ENCODE measurements at regions not wholly inside any gene's neighbourhood (a gene's known extent, or its start where the extent isn't known, plus 50 kb on each side); places are given as distances from the start of the nearest gene placed in this dataset.

- DNase-seq, result peak in 1 of 3 donors; percentile 18
- Histone ChIP-seq H3K9me3 (ENCODE audit: control insufficient read depth in 4 of 4, insufficient read depth in 3 of 4, low read length in 3 of 4) (no peaks in the 10 kb centered on the region), H3K27ac (ENCODE audit: low read depth in 1 of 2, low read length in 1 of 2) (no peak overlapping the region), H3K4me3 (no peak overlapping the region), H3K4me1 (ENCODE audit: control insufficient read depth in 5 of 5, insufficient read depth in 5 of 5, low read length in 5 of 5) (peaks cover 0 to 20% (median 0%) of the 10 kb centered on the region in 5 donors), H3K36me3 (ENCODE audit: control insufficient read depth in 4 of 4, insufficient read depth in 4 of 4, low read length in 4 of 4) (no peaks in the 10 kb centered on the region), H3K27me3 (ENCODE audit: control insufficient read depth in 3 of 3, insufficient read depth in 3 of 3, low read length in 2 of 3) (no peaks in the 10 kb centered on the region), H3K9ac (ENCODE audit: insufficient read depth in 1 of 2, low read length in 2 of 2) (no peak overlapping the region)
- 26 to 27% methylated on average over 4 of the region's 4 CpGs for WGBS, 2 donors
- TF ChIP-seq, protein P1, sequence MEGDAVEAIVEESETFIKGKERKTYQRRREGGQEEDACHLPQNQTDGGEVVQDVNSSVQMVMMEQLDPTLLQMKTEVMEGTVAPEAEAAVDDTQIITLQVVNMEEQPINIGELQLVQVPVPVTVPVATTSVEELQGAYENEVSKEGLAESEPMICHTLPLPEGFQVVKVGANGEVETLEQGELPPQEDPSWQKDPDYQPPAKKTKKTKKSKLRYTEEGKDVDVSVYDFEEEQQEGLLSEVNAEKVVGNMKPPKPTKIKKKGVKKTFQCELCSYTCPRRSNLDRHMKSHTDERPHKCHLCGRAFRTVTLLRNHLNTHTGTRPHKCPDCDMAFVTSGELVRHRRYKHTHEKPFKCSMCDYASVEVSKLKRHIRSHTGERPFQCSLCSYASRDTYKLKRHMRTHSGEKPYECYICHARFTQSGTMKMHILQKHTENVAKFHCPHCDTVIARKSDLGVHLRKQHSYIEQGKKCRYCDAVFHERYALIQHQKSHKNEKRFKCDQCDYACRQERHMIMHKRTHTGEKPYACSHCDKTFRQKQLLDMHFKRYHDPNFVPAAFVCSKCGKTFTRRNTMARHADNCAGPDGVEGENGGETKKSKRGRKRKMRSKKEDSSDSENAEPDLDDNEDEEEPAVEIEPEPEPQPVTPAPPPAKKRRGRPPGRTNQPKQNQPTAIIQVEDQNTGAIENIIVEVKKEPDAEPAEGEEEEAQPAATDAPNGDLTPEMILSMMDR (IDR thresholded peaks at IDR 0.05; ENCODE audit: control extremely low read depth, extremely low read depth), result no peak
- ATAC-seq (ENCODE audit: insufficient read depth, low FRiP score), result no peak
Observed at GRCh38 chr11:81070948-81071347, 1630.1 kb upstream of the TENM4 start.

DNA sequence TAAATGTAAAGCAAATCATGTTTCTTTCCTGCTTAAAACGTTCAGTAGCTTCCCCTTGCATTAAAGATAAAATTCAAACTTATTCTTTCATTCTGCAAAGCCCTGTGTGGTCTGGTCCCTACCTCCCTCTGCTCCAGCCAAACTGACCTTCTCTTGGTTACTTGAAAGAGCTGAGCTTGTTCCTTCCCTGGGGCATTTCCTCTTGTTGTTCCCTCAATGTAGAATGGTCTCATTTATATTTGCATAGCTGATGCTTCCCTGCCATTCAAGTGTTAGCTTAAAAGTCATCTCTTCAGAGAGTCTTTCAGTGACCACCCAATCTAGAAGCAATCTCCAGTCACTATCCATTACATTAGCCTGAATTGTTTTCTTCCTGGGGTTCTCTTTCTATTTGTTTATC is 1618.5 kb upstream of the TENM4 start:
- H3K4me3 ChIP-seq, result no peak overlapping the region
- H3K9ac ChIP-seq (ENCODE audit: insufficient read depth in 1 of 2, low read length in 2 of 2), result no peak overlapping the region
- H3K36me3 ChIP-seq (ENCODE audit: control insufficient read depth in 4 of 4, insufficient read depth in 4 of 4, low read length in 4 of 4), result no peaks in the 10 kb centered on the region
- 19 to 36% methylated on average over 1 of the region's 1 CpG for WGBS, 2 donors
- ATAC-seq (ENCODE audit: insufficient read depth, low FRiP score) (no peak), DNase-seq (no peak)
- no peaks in the 10 kb centered on the region for H3K27me3 ChIP-seq (ENCODE audit: control insufficient read depth in 3 of 3, insufficient read depth in 3 of 3, low read length in 2 of 3)
- TF ChIP-seq, protein P1 (IDR thresholded peaks at IDR 0.05; ENCODE audit: control extremely low read depth, extremely low read depth), result no peak
- H3K9me3 ChIP-seq (ENCODE audit: control insufficient read depth in 4 of 4, insufficient read depth in 3 of 4, low read length in 3 of 4), result peaks cover 0 to 1% (median 0%) of the 10 kb centered on the region in 4 donors
- no peak overlapping the region for H3K27ac ChIP-seq (ENCODE audit: low read depth in 1 of 2, low read length in 1 of 2)
- no peaks in the 10 kb centered on the region for H3K4me1 ChIP-seq (ENCODE audit: control insufficient read depth in 5 of 5, insufficient read depth in 5 of 5, low read length in 5 of 5)

GRCh38 chr11:81052344-81053158 is 1611.7 kb upstream of the TENM4 start:
- H3K9me3 ChIP-seq (ENCODE audit: control insufficient read depth in 4 of 4, insufficient read depth in 3 of 4, low read length in 3 of 4), result peaks cover 0 to 1% (median 0%) of the 10 kb centered on the region in 4 donors
- H3K27ac ChIP-seq (ENCODE audit: low read depth in 1 of 2, low read length in 1 of 2), result no peak overlapping the region
- TF ChIP-seq, protein P1 (IDR thresholded peaks at IDR 0.05; ENCODE audit: control extremely low read depth, extremely low read depth), result no peak
- ATAC-seq (ENCODE audit: insufficient read depth, low FRiP score), result no peak
- no peak overlapping the region for H3K4me3 ChIP-seq
- H3K4me1 ChIP-seq (ENCODE audit: control insufficient read depth in 5 of 5, insufficient read depth in 5 of 5, low read length in 5 of 5), result no peaks in the 10 kb centered on the region
- H3K27me3 ChIP-seq (ENCODE audit: control insufficient read depth in 3 of 3, insufficient read depth in 3 of 3, low read length in 2 of 3), result no peaks in the 10 kb centered on the region
- DNase-seq, result no peak
- H3K9ac ChIP-seq (ENCODE audit: insufficient read depth in 1 of 2, low read length in 2 of 2), result no peak overlapping the region
- H3K36me3 ChIP-seq (ENCODE audit: control insufficient read depth in 4 of 4, insufficient read depth in 4 of 4, low read length in 4 of 4), result no peaks in the 10 kb centered on the region
- WGBS, 2 donors, result 84 to 88% methylated on average over 3 of the region's 3 CpGs

Measured in lung (tissue), 11 donors.